ENCODE measurements at regions not wholly inside any gene's neighbourhood (a gene's known extent, or its start where the extent isn't known, plus 50 kb on each side); places are given as distances from the start of the nearest gene placed in this dataset.

- no peak for TF ChIP-seq CTCF (IDR thresholded peaks at IDR 0.05)
- DNase-seq (ENCODE audit: low spot score) (no peak), ATAC-seq (ENCODE audit: low FRiP score) (no peak)
These were observed 321.0 kb downstream of the TCERG1L start for GRCh38 chr10:130990486-130990885.

GRCh38 chr10:130992802-130993523 lies 318.6 kb downstream of the TCERG1L start:
- DNase-seq (ENCODE audit: low spot score): no peak
- no peak for ATAC-seq (ENCODE audit: low FRiP score)
- TF ChIP-seq CTCF (IDR thresholded peaks at IDR 0.05): no peak

- TF ChIP-seq CTCF (IDR thresholded peaks at IDR 0.05): no peak
- no peak for DNase-seq (ENCODE audit: low spot score)
- ATAC-seq (ENCODE audit: low FRiP score): no peak
These were observed 317.9 kb downstream of the TCERG1L start for GRCh38 chr10:130993612-130994011.

- ATAC-seq (ENCODE audit: low FRiP score) (no peak), DNase-seq (ENCODE audit: low spot score) (no peak)
- no peak for TF ChIP-seq CTCF (IDR thresholded peaks at IDR 0.05)
These were observed 317.3 kb downstream of the TCERG1L start for GRCh38 chr10:130994191-130994590.

GRCh38 chr10:130994845-130995244 lies 316.7 kb downstream of the TCERG1L start:
- ATAC-seq (ENCODE audit: low FRiP score) (no peak), DNase-seq (ENCODE audit: low spot score) (no peak)
- no peak for TF ChIP-seq CTCF (IDR thresholded peaks at IDR 0.05)

- no peak for TF ChIP-seq CTCF (IDR thresholded peaks at IDR 0.05)
- no peak for DNase-seq (ENCODE audit: low spot score)
- no peak for ATAC-seq (ENCODE audit: low FRiP score)
These were observed 314.1 kb downstream of the TCERG1L start for GRCh38 chr10:130997267-130998045.

- ATAC-seq (ENCODE audit: low FRiP score): no peak
- DNase-seq (ENCODE audit: low spot score): no peak
- TF ChIP-seq CTCF (IDR thresholded peaks at IDR 0.05): no peak
These were observed 313.5 kb downstream of the TCERG1L start for GRCh38 chr10:130998046-130998435.
